HFF-Myc (cell line): ENCODE measurements at regions not wholly inside any gene's neighbourhood (a gene's known extent, or its start where the extent isn't known, plus 50 kb on each side); places are given as distances from the start of the nearest gene placed in this dataset.
A peak's percentile ranks its signal among the peaks of the same experiment; 100 is the strongest.
"Not testable (repeated sequence)": the region's sequence is repeated elsewhere in the genome, so short reads cannot be mapped to it uniquely, and the experiment has no call there.

ENCODE experiments used
- DNase-seq: peaks from one replicate; pipeline ENCODE4 v3.0.0-alpha.2; 2011; ENCODE audit warnings: low read depth; ENCODE audit errors: extremely low read depth
- H3K4me3 ChIP-seq: replicated peaks from 2 replicates; pipeline ENCODE4 v1.5.1; 2011; ENCODE audit warnings: low read depth, mild to moderate bottlenecking, control low read depth, low read length
- CTCF ChIP-seq: IDR thresholded peaks from 2 replicates; pipeline ENCODE4 v1.5.1; 2012; ENCODE audit warnings: mild to moderate bottlenecking, low read depth, low read length, control low read depth; ENCODE audit errors: missing control alignments

GRCh38 chr21:14740692-14741091 is 194.6 kb upstream of the SAMSN1 start:
- no peak for TF ChIP-seq CTCF
- H3K4me3 ChIP-seq, result no peak overlapping the region
- DNase-seq, result no peak

DNA sequence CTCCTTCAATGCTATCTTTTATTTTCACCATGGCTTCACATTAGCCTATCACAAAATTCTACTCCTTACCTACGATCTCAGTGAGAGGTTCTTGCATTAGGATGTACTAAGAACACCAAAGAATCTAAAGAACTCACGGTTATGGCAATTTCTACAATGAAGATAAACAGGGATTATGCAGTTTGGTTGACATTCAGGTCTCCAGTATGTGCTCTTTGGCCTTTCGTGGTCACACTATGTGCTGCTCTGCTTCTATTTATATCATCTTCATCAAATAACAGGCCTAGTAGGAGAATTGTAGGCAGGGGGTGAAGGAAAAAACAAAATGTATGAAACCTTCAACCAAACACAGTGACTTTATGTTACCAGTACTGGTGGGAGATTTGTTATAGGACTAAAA is 194.0 kb upstream of the SAMSN1 start:
- H3K4me3 ChIP-seq, result no peak overlapping the region
- TF ChIP-seq CTCF, result no peak
- DNase-seq, result no peak

GRCh38 chr21:14739590-14739989 is 193.5 kb upstream of the SAMSN1 start:
- H3K4me3 ChIP-seq, result no peak overlapping the region
- no peak for DNase-seq
- no peak for TF ChIP-seq CTCF

DNA sequence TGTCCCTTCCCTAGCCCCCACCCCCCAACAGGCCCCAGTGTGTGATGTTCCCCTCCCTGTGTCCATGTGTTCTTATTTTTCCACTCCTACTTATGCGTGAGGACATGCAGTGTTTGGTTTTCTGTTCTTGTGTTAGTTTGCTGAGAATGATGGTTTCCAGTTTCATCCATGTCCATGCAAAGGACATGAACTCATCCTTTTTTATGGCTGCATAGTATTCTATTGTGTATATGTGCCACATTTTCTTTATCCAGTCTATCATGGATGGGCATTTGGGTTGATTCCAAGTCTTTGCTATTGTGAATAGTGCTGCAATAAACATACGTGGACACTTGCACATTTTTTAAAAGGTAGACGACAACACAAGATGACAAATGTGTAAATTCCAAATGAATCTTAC is 192.5 kb upstream of the SAMSN1 start:
- DNase-seq, H3K4me3 ChIP-seq: not testable (repeated sequence)

GRCh38 chr21:14737922-14738321 is 191.8 kb upstream of the SAMSN1 start:
- H3K4me3 ChIP-seq, result no peak overlapping the region
- DNase-seq, result peak; percentile 16
- peak; percentile 48 for TF ChIP-seq CTCF

DNA sequence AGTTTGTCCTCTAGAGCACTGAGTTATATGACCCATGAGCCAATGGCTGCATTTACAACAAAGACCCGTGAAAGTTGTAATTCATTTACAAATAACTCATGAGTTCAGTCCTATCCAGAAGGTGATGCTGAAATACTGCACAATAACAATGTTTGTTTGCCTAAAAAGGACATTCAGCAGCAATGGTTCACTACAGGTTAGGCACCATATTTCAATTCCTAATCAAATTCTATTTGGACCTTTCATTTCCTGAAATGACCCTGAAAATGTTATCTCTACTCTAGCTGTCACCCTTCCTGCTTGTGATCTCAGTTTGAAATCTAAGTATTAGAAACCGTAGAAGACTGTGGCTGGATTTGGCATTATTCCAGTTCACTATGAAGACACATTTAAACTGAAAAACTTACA is 191.2 kb upstream of the SAMSN1 start:
- no peak overlapping the region for H3K4me3 ChIP-seq
- DNase-seq, result no peak
- no peak for TF ChIP-seq CTCF

DNA sequence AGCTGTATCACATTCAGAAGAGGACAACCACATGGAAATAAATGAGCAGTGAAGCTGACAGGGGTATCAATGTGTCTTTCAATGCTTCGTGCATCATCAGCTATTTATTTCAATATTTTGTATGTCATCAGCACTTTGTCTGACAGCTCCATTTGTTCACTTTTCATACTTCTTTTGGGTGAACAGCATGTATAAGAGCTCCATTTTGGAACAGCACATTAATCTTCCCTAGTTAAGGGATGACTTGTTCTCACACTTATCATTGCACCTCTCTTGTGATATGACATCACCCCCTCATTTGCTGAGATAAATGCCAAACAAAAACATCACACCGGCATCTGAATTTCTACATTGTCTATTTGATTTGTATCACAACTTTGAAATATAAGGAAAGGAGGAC is 190.6 kb upstream of the SAMSN1 start:
- no peak for DNase-seq
- H3K4me3 ChIP-seq, result no peak overlapping the region
- TF ChIP-seq CTCF, result no peak
